Tibial nerve (tissue), 3 donors: ENCODE measurements at regions not wholly inside any gene's neighbourhood (a gene's known extent, or its start where the extent isn't known, plus 50 kb on each side); places are given as distances from the start of the nearest gene placed in this dataset.

Source experiments
- POLR2A ChIP-seq, 2 donors: fragments of 450-650 bp; IDR thresholded peaks; one replicate each; pipeline ENCODE4 v1.6.1; 2017; ENCODE audit warnings: antibody characterized with exemption in 2 of 2, mild to moderate bottlenecking in 2 of 2, moderate library complexity in 2 of 2
- TF ChIP-seq, protein P1 (sequence below), 5 experiments: fragments of 200-600 bp in 3 of 5; fragments of 450-650 bp in 2 of 5; sonication (generic) in 3 of 5; IDR thresholded peaks; one replicate each; pipeline ENCODE4 v1.5.1; 2016 to 2019; ENCODE audit warnings: antibody characterized with exemption in 5 of 5, mild to moderate bottlenecking in 3 of 5, moderate library complexity in 2 of 5

DNA sequence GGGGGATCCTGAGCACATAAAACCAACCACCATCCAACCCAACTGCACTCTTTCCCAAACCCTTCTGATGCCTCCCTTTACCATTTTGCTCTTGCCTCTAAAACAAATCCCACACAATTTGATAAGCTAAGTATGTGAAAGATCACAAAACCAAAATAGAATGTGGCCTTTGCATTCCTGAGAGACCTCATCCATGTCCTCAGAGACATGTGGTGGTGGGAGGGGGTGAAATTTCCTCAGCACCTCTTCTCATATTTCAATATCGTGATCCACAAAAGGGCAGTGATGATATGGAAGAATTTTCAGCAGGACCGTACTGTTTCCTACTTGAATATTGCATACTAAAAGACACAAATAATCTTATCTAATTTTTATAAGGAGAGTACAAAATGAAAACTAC, 423.3 kb downstream of the TLE1 start:
- TF ChIP-seq, protein P1, sequence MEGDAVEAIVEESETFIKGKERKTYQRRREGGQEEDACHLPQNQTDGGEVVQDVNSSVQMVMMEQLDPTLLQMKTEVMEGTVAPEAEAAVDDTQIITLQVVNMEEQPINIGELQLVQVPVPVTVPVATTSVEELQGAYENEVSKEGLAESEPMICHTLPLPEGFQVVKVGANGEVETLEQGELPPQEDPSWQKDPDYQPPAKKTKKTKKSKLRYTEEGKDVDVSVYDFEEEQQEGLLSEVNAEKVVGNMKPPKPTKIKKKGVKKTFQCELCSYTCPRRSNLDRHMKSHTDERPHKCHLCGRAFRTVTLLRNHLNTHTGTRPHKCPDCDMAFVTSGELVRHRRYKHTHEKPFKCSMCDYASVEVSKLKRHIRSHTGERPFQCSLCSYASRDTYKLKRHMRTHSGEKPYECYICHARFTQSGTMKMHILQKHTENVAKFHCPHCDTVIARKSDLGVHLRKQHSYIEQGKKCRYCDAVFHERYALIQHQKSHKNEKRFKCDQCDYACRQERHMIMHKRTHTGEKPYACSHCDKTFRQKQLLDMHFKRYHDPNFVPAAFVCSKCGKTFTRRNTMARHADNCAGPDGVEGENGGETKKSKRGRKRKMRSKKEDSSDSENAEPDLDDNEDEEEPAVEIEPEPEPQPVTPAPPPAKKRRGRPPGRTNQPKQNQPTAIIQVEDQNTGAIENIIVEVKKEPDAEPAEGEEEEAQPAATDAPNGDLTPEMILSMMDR (IDR thresholded peaks at IDR 0.05): no peak
- TF ChIP-seq POLR2A (IDR thresholded peaks at IDR 0.05): no peak
